Loucy (cell line): ENCODE measurements at regions not wholly inside any gene's neighbourhood (a gene's known extent, or its start where the extent isn't known, plus 50 kb on each side); places are given as distances from the start of the nearest gene placed in this dataset.

Source experiments
- H2AFZ ChIP-seq: fragments of 200-600 bp; sonication (generic); 2 replicates; pipeline ENCODE4 v1.6.0; 2016; ENCODE audit warnings: antibody characterized with exemption, mild to moderate bottlenecking, low read length, moderate library complexity
- H3F3A ChIP-seq: fragments of 200-600 bp; 2 replicates; pipeline ENCODE4 v1.6.0; 2016; ENCODE audit warnings: antibody characterized with exemption, low read depth, mild to moderate bottlenecking
- H3K27me3 ChIP-seq: fragments of 200-600 bp; sonication (generic); 2 replicates; pipeline ENCODE4 v1.6.1; 2014; ENCODE audit warnings: low read length, mild to moderate bottlenecking; ENCODE audit not compliant: insufficient read depth, poor library complexity, severe bottlenecking
- H3K36me3 ChIP-seq: fragments of 200-600 bp; sonication (generic); 2 replicates; pipeline ENCODE4 v1.6.1; 2016; ENCODE audit warnings: low read length; ENCODE audit not compliant: insufficient read depth
- H3K4me1 ChIP-seq: fragments of 200-600 bp; sonication (generic); 2 replicates; pipeline ENCODE4 v1.5.1; 2014; ENCODE audit warnings: low read length, mild to moderate bottlenecking; ENCODE audit not compliant: insufficient read depth, poor library complexity, severe bottlenecking
- H3K4me2 ChIP-seq: fragments of 200-600 bp; sonication (generic); 2 replicates; pipeline ENCODE4 v1.6.0; 2014; ENCODE audit warnings: antibody characterized with exemption, low read length, low read depth, mild to moderate bottlenecking; ENCODE audit not compliant: poor library complexity, severe bottlenecking
- H3K4me3 ChIP-seq: fragments of 200-600 bp; sonication (generic); 2 replicates; pipeline ENCODE4 v1.5.1; 2014; ENCODE audit warnings: low read length, mild to moderate bottlenecking, mixed read lengths; ENCODE audit not compliant: poor library complexity, severe bottlenecking
- H3K79me2 ChIP-seq: fragments of 200-600 bp; sonication (generic); 2 replicates; pipeline ENCODE4 v1.6.1; 2014; ENCODE audit warnings: low read length; ENCODE audit not compliant: insufficient read depth
- H3K9ac ChIP-seq: fragments of 200-600 bp; sonication (generic); 2 replicates; pipeline ENCODE4 v1.6.0; 2014; ENCODE audit warnings: mild to moderate bottlenecking, low read depth, low read length, moderate library complexity; ENCODE audit not compliant: poor library complexity, severe bottlenecking
- H3K9me2 ChIP-seq: fragments of 200-600 bp; sonication (generic); replicated peaks from 2 replicates; pipeline ENCODE4 v1.6.1; 2016; ENCODE audit warnings: low read depth, low read length, mixed read lengths
- H3K9me3 ChIP-seq: fragments of 200-600 bp; sonication (generic); 2 replicates; pipeline ENCODE4 v1.6.1; 2014; ENCODE audit warnings: mild to moderate bottlenecking, antibody characterized with exemption, low read length, low read depth; ENCODE audit not compliant: insufficient read depth
- H4K20me1 ChIP-seq: fragments of 200-600 bp; sonication (generic); 2 replicates; pipeline ENCODE4 v1.6.0; 2014; ENCODE audit warnings: antibody characterized with exemption, low read length, mild to moderate bottlenecking; ENCODE audit not compliant: insufficient read depth, poor library complexity, severe bottlenecking
- CTCF ChIP-seq: fragments of 200-600 bp; sonication (generic); conservative IDR thresholded peaks from 2 replicates; pipeline ENCODE4 v1.5.1; 2014; ENCODE audit warnings: mild to moderate bottlenecking, antibody characterized with exemption, low read length
- EZH2phosphoT487 ChIP-seq: fragments of 200-600 bp; IDR thresholded peaks from 2 replicates; pipeline ENCODE4 v1.6.1; 2018; ENCODE audit warnings: antibody characterized with exemption, mild to moderate bottlenecking, moderate library complexity, borderline replicate concordance

GRCh38 chr16:86899757-86900156 lies 321.4 kb downstream of the FOXL1 start:
- H3K9me3 ChIP-seq: no peaks in the 10 kb centered on the region
- no peak overlapping the region for H3K4me2 ChIP-seq
- no peaks in the 10 kb centered on the region for H3K36me3 ChIP-seq
- no peaks in the 10 kb centered on the region for H3F3A ChIP-seq
- H3K9me2 ChIP-seq: no peaks in the 10 kb centered on the region
- H2AFZ ChIP-seq: no peak overlapping the region
- H3K27me3 ChIP-seq: no peaks in the 10 kb centered on the region
- H3K79me2 ChIP-seq: no peaks in the 10 kb centered on the region
- no peaks in the 10 kb centered on the region for H4K20me1 ChIP-seq
- TF ChIP-seq CTCF (no peak), EZH2phosphoT487 (no peak)
- H3K4me1 ChIP-seq: peaks cover 25% of the 10 kb centered on the region
- H3K9ac ChIP-seq: no peak overlapping the region
- H3K4me3 ChIP-seq: no peak overlapping the region

GRCh38 chr16:86901483-86901882 lies 323.1 kb downstream of the FOXL1 start:
- no peak overlapping the region for H2AFZ ChIP-seq
- no peaks in the 10 kb centered on the region for H3F3A ChIP-seq
- H3K27me3 ChIP-seq: no peaks in the 10 kb centered on the region
- no peak overlapping the region for H3K4me2 ChIP-seq
- no peaks in the 10 kb centered on the region for H3K9me2 ChIP-seq
- H4K20me1 ChIP-seq: no peaks in the 10 kb centered on the region
- no peaks in the 10 kb centered on the region for H3K36me3 ChIP-seq
- H3K9ac ChIP-seq: no peak overlapping the region
- no peak overlapping the region for H3K4me3 ChIP-seq
- no peaks in the 10 kb centered on the region for H3K9me3 ChIP-seq
- TF ChIP-seq EZH2phosphoT487 (no peak), CTCF (no peak)
- peaks cover 25% of the 10 kb centered on the region for H3K4me1 ChIP-seq
- H3K79me2 ChIP-seq: no peaks in the 10 kb centered on the region

- no peaks in the 10 kb centered on the region for H3K27me3 ChIP-seq
- no peak overlapping the region for H3K4me2 ChIP-seq
- no peak overlapping the region for H3K4me3 ChIP-seq
- no peak for TF ChIP-seq CTCF
- TF ChIP-seq EZH2phosphoT487: no peak
- H3K9me2 ChIP-seq: no peaks in the 10 kb centered on the region
- no peaks in the 10 kb centered on the region for H4K20me1 ChIP-seq
- H2AFZ ChIP-seq: no peak overlapping the region
- no peaks in the 10 kb centered on the region for H3K9me3 ChIP-seq
- no peaks in the 10 kb centered on the region for H3K36me3 ChIP-seq
- no peak overlapping the region for H3K9ac ChIP-seq
- H3K4me1 ChIP-seq: peaks cover 25% of the 10 kb centered on the region
- H3K79me2 ChIP-seq: no peaks in the 10 kb centered on the region
- no peaks in the 10 kb centered on the region for H3F3A ChIP-seq
Measured at GRCh38 chr16:86902656-86903001, 324.3 kb downstream of the FOXL1 start.
